ENCODE measurements at regions not wholly inside any gene's neighbourhood (a gene's known extent, or its start where the extent isn't known, plus 50 kb on each side); places are given as distances from the start of the nearest gene placed in this dataset.

DNA sequence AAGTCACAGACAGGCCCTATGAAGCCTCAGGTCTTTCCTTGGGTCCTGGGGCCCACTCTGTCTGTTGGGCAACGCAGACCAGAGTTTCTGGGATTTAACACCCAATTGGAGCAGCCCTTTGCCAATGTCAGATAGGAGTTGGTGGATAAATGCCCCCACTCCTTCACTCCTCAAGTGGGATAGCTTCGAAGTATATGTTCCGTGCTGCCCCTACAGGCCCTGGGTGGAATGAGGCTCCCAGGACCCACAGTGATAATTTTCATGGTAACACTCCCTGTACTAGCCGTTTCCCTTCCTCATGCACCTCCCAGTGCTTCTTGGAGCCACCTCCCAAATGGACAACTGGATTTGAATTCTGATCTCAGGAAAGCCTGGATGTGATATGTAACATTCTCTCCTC is 145.4 kb downstream of the FOXA2 start:
- TF ChIP-seq, protein P1, sequence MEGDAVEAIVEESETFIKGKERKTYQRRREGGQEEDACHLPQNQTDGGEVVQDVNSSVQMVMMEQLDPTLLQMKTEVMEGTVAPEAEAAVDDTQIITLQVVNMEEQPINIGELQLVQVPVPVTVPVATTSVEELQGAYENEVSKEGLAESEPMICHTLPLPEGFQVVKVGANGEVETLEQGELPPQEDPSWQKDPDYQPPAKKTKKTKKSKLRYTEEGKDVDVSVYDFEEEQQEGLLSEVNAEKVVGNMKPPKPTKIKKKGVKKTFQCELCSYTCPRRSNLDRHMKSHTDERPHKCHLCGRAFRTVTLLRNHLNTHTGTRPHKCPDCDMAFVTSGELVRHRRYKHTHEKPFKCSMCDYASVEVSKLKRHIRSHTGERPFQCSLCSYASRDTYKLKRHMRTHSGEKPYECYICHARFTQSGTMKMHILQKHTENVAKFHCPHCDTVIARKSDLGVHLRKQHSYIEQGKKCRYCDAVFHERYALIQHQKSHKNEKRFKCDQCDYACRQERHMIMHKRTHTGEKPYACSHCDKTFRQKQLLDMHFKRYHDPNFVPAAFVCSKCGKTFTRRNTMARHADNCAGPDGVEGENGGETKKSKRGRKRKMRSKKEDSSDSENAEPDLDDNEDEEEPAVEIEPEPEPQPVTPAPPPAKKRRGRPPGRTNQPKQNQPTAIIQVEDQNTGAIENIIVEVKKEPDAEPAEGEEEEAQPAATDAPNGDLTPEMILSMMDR (IDR thresholded peaks at IDR 0.05): no peak
- TF ChIP-seq EP300 (IDR thresholded peaks at IDR 0.05): no peak
- no peak for TF ChIP-seq POLR2A (IDR thresholded peaks at IDR 0.05)
